Hepatocyte (in vitro differentiated cells): ENCODE measurements at regions not wholly inside any gene's neighbourhood (a gene's known extent, or its start where the extent isn't known, plus 50 kb on each side); places are given as distances from the start of the nearest gene placed in this dataset.

Experiments
- DNase-seq: peaks from one replicate; pipeline ENCODE4 v3.0.0-alpha.2; 2016; ENCODE audit warnings: low spot score
- H2AFZ ChIP-seq: fragments of 200-600 bp; sonication (generic); 2 replicates; pipeline ENCODE4 v1.6.0; 2016; ENCODE audit warnings: antibody characterized with exemption, mild to moderate bottlenecking
- H3K27ac ChIP-seq: fragments of 200-600 bp; sonication (generic); 2 replicates; pipeline ENCODE4 v1.5.1; 2016; ENCODE audit warnings: mild to moderate bottlenecking
- H3K27me3 ChIP-seq: fragments of 200-600 bp; sonication (generic); 2 replicates; pipeline ENCODE4 v1.6.1; 2016
- H3K36me3 ChIP-seq: fragments of 200-600 bp; sonication (generic); replicated peaks from 2 replicates; pipeline ENCODE4 v1.5.1; 2016; ENCODE audit warnings: low read depth; ENCODE audit not compliant: insufficient read depth
- H3K4me1 ChIP-seq: fragments of 200-600 bp; sonication (generic); 2 replicates; pipeline ENCODE4 v1.5.1; 2016; ENCODE audit warnings: mild to moderate bottlenecking, moderate library complexity; ENCODE audit not compliant: insufficient read depth
- H3K4me2 ChIP-seq: fragments of 200-600 bp; sonication (generic); 2 replicates; pipeline ENCODE4 v1.6.0; 2016
- H3K4me3 ChIP-seq: fragments of 200-600 bp; sonication (generic); 2 replicates; pipeline ENCODE4 v1.5.1; 2016; ENCODE audit warnings: mild to moderate bottlenecking
- H3K79me2 ChIP-seq: fragments of 200-600 bp; sonication (generic); 2 replicates; pipeline ENCODE4 v1.6.0; 2017; ENCODE audit warnings: mild to moderate bottlenecking
- H3K9me2 ChIP-seq: fragments of 200-600 bp; sonication (generic); replicated peaks from 2 replicates; pipeline ENCODE4 v1.6.0; 2017; ENCODE audit warnings: mild to moderate bottlenecking; ENCODE audit not compliant: insufficient read depth
- H3K9me3 ChIP-seq: fragments of 200-600 bp; sonication (generic); 2 replicates; pipeline ENCODE4 v1.5.1; 2016; ENCODE audit warnings: low read depth, mild to moderate bottlenecking
- H4K20me1 ChIP-seq: fragments of 200-600 bp; sonication (generic); 2 replicates; pipeline ENCODE4 v1.6.0; 2016; ENCODE audit warnings: mild to moderate bottlenecking; ENCODE audit not compliant: insufficient read depth, poor library complexity, severe bottlenecking
- CTCF ChIP-seq: fragments of 200-600 bp; sonication (generic); IDR thresholded peaks from 2 replicates; pipeline ENCODE4 v1.5.1; 2016; ENCODE audit warnings: antibody characterized with exemption, mild to moderate bottlenecking; ENCODE audit not compliant: poor library complexity
- EZH2 ChIP-seq: fragments of 200-600 bp; sonication (generic); IDR thresholded peaks from 2 replicates; pipeline ENCODE4 v1.6.1; 2016; ENCODE audit warnings: antibody characterized with exemption, mild to moderate bottlenecking, borderline replicate concordance
- EZH2phosphoT487 ChIP-seq: fragments of 200-600 bp; sonication (generic); IDR thresholded peaks from one replicate; pipeline ENCODE4 v1.6.1; 2018; ENCODE audit warnings: antibody characterized with exemption, mild to moderate bottlenecking, low read depth, moderate library complexity; ENCODE audit not compliant: unreplicated experiment, severe bottlenecking
- WGBS: methylation state at CpG from one replicate; pipeline ENCODE4 v1.1.6; 2016; ENCODE audit warnings: low lambda C conversion rate; ENCODE audit errors: missing lambda C conversion rate; 5-methylcytosine and 5-hydroxymethylcytosine counted together

- Histone ChIP-seq H4K20me1 (no peaks in the 10 kb centered on the region), H2AFZ (no peak overlapping the region), H3K4me3 (no peak overlapping the region), H3K4me1 (no peaks in the 10 kb centered on the region), H3K9me3 (no peaks in the 10 kb centered on the region), H3K4me2 (no peak overlapping the region), H3K36me3 (no peaks in the 10 kb centered on the region), H3K27me3 (peaks cover 3% of the 10 kb centered on the region), H3K79me2 (no peaks in the 10 kb centered on the region), H3K9me2 (no peaks in the 10 kb centered on the region), H3K27ac (no peak overlapping the region)
- no peak for TF ChIP-seq EZH2
- no peak for TF ChIP-seq EZH2phosphoT487
- DNase-seq: no peak
- 42% methylated on average over 3 of the region's 3 CpGs for WGBS
Observed at GRCh38 chr5:42361315-42361688, 61.9 kb upstream of the GHR start.

DNA sequence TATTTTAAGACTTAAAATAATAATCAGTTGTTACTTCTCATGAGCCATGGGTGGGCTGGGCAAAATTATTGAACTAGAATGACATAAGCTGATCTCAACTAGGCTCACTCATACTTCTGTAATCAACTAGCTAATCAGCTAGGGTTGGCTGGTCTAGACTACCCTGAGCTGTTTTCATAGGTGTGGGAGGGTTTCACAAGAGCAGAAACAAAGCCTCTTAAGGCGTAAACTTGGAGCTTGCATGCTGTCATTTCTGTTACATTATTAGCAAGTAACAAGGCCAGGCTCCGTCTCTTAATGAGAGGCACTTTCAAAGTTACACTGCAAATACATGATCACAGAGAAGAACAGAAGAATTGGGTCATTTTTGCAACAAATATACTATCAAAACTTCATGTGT lies 57.2 kb upstream of the GHR start:
- Histone ChIP-seq H3K9me2 (no peaks in the 10 kb centered on the region), H3K27ac (no peak overlapping the region), H4K20me1 (no peaks in the 10 kb centered on the region), H3K4me3 (no peak overlapping the region), H3K4me2 (no peak overlapping the region), H3K27me3 (peaks cover 3% of the 10 kb centered on the region), H3K79me2 (no peaks in the 10 kb centered on the region), H2AFZ (no peak overlapping the region), H3K9me3 (no peaks in the 10 kb centered on the region), H3K4me1 (no peaks in the 10 kb centered on the region), H3K36me3 (no peaks in the 10 kb centered on the region)
- TF ChIP-seq EZH2phosphoT487 (no peak), CTCF (no peak), EZH2 (no peak)
- 84% methylated on average over 2 of the region's 2 CpGs for WGBS
- DNase-seq: no peak
